ENCODE measurements at regions not wholly inside any gene's neighbourhood (a gene's known extent, or its start where the extent isn't known, plus 50 kb on each side); places are given as distances from the start of the nearest gene placed in this dataset.
"Not testable (repeated sequence)": the region's sequence is repeated elsewhere in the genome, so short reads cannot be mapped to it uniquely, and the experiment has no call there.

- H3K36me3 ChIP-seq (ENCODE audit: control insufficient read depth, insufficient read depth, low read length): no peaks in the 10 kb centered on the region
Observed at GRCh38 chr7:114802632-114803031, 119.3 kb upstream of the MDFIC start.

GRCh38 chr7:114806590-114807162 is 115.2 kb upstream of the MDFIC start:
- no peaks in the 10 kb centered on the region for H3K27me3 ChIP-seq (ENCODE audit: control insufficient read depth, insufficient read depth, low read length)
- no peaks in the 10 kb centered on the region for H3K36me3 ChIP-seq (ENCODE audit: control insufficient read depth, insufficient read depth, low read length)
- no peaks in the 10 kb centered on the region for H3K9me3 ChIP-seq (ENCODE audit: control insufficient read depth, insufficient read depth, low read length)
- no peak overlapping the region for H3K9ac ChIP-seq (ENCODE audit: low read depth, low read length)
- no peaks in the 10 kb centered on the region for H3K4me1 ChIP-seq (ENCODE audit: control insufficient read depth, insufficient read depth, low read length)
- H3K27ac ChIP-seq (ENCODE audit: low read depth, low read length): no peak overlapping the region
- H3K4me3 ChIP-seq (ENCODE audit: low read depth, low read length): no peak overlapping the region

More at GRCh38 chr7:114802632-114803031, 119.3 kb upstream of the MDFIC start:
- no peak overlapping the region for H3K9ac ChIP-seq (ENCODE audit: low read depth, low read length)
- no peaks in the 10 kb centered on the region for H3K9me3 ChIP-seq (ENCODE audit: control insufficient read depth, insufficient read depth, low read length)
- H3K4me1 ChIP-seq (ENCODE audit: control insufficient read depth, insufficient read depth, low read length): no peaks in the 10 kb centered on the region
- no peak overlapping the region for H3K27ac ChIP-seq (ENCODE audit: low read depth, low read length)
- H3K27me3 ChIP-seq (ENCODE audit: control insufficient read depth, insufficient read depth, low read length): no peaks in the 10 kb centered on the region
- no peak overlapping the region for H3K4me3 ChIP-seq (ENCODE audit: low read depth, low read length)

- Histone ChIP-seq H3K4me1 (ENCODE audit: control insufficient read depth, insufficient read depth, low read length) (no peaks in the 10 kb centered on the region), H3K4me3 (ENCODE audit: low read depth, low read length) (no peak overlapping the region), H3K27me3 (ENCODE audit: control insufficient read depth, insufficient read depth, low read length) (no peaks in the 10 kb centered on the region), H3K9ac (ENCODE audit: low read depth, low read length) (no peak overlapping the region), H3K36me3 (ENCODE audit: control insufficient read depth, insufficient read depth, low read length) (no peaks in the 10 kb centered on the region), H3K9me3 (ENCODE audit: control insufficient read depth, insufficient read depth, low read length) (no peaks in the 10 kb centered on the region), H3K27ac (ENCODE audit: low read depth, low read length) (no peak overlapping the region)
Observed at GRCh38 chr7:114812570-114812969, 109.3 kb upstream of the MDFIC start.

- H3K27me3 ChIP-seq (ENCODE audit: control insufficient read depth, insufficient read depth, low read length): no peaks in the 10 kb centered on the region
- H3K4me1 ChIP-seq (ENCODE audit: control insufficient read depth, insufficient read depth, low read length): no peaks in the 10 kb centered on the region
- no peak overlapping the region for H3K9ac ChIP-seq (ENCODE audit: low read depth, low read length)
- H3K36me3 ChIP-seq (ENCODE audit: control insufficient read depth, insufficient read depth, low read length): no peaks in the 10 kb centered on the region
- no peak overlapping the region for H3K27ac ChIP-seq (ENCODE audit: low read depth, low read length)
- H3K9me3 ChIP-seq (ENCODE audit: control insufficient read depth, insufficient read depth, low read length): no peaks in the 10 kb centered on the region
- no peak overlapping the region for H3K4me3 ChIP-seq (ENCODE audit: low read depth, low read length)
Observed at GRCh38 chr7:114813624-114814023, 108.3 kb upstream of the MDFIC start.

DNA sequence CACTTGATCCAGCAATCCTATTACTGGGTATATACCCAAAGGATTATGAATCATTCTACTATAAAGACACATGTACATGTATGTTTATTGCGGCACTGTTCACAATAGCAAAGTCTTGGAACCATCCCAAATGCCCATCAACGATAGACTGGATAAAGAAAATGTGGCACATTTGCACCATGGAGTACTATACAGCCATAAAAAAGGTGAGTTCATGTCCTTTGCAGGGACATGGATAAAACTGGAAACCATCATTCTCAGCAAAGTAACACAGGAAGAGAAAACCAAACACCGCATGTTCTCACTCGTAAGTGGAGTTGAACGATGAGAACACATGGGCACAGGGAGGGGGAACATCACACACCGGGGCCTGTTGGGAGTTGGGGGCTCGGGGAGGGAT is 104.9 kb upstream of the MDFIC start:
- peaks cover 13% of the 10 kb centered on the region for H3K4me1 ChIP-seq (ENCODE audit: control insufficient read depth, insufficient read depth, low read length)
- H3K36me3 ChIP-seq (ENCODE audit: control insufficient read depth, insufficient read depth, low read length): not testable (repeated sequence)

DNA sequence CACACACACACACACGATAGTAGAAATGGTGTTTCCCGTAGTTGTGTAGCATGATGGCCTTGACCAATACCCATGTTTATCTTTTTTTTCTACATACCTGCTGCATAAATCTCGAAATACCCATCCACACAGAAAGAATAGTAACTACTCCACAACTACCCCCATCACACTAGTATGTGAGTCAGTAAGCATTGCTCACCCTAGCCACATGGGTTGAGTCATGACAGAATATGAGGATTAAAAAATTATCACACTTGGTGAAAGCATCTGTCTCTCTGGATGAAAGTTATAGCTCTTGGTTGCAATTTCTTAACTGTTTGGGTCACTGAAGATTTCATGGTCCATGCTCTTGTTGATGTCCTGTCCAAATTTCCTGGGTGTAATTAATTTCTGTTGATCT is 103.4 kb upstream of the MDFIC start:
- H3K36me3 ChIP-seq (ENCODE audit: control insufficient read depth, insufficient read depth, low read length): no peaks in the 10 kb centered on the region
- H3K4me3 ChIP-seq (ENCODE audit: low read depth, low read length): no peak overlapping the region
- H3K27me3 ChIP-seq (ENCODE audit: control insufficient read depth, insufficient read depth, low read length): no peaks in the 10 kb centered on the region
- no peak overlapping the region for H3K27ac ChIP-seq (ENCODE audit: low read depth, low read length)
- H3K9me3 ChIP-seq (ENCODE audit: control insufficient read depth, insufficient read depth, low read length): no peaks in the 10 kb centered on the region
- no peak overlapping the region for H3K9ac ChIP-seq (ENCODE audit: low read depth, low read length)
- peaks cover 26% of the 10 kb centered on the region for H3K4me1 ChIP-seq (ENCODE audit: control insufficient read depth, insufficient read depth, low read length)

More for the DNA sequence above, 104.9 kb upstream of the MDFIC start:
- H3K9me3 ChIP-seq (ENCODE audit: control insufficient read depth, insufficient read depth, low read length); H3K27me3 ChIP-seq (ENCODE audit: control insufficient read depth, insufficient read depth, low read length); H3K9ac ChIP-seq (ENCODE audit: low read depth, low read length); H3K4me3 ChIP-seq (ENCODE audit: low read depth, low read length); H3K27ac ChIP-seq (ENCODE audit: low read depth, low read length): not testable (repeated sequence)

GRCh38 chr7:114819616-114820362 is 102.1 kb upstream of the MDFIC start:
- no peak overlapping the region for H3K27ac ChIP-seq (ENCODE audit: low read depth, low read length)
- peaks cover 30% of the 10 kb centered on the region for H3K4me1 ChIP-seq (ENCODE audit: control insufficient read depth, insufficient read depth, low read length)
- no peaks in the 10 kb centered on the region for H3K36me3 ChIP-seq (ENCODE audit: control insufficient read depth, insufficient read depth, low read length)
- no peaks in the 10 kb centered on the region for H3K27me3 ChIP-seq (ENCODE audit: control insufficient read depth, insufficient read depth, low read length)
- H3K4me3 ChIP-seq (ENCODE audit: low read depth, low read length): no peak overlapping the region
- no peak overlapping the region for H3K9ac ChIP-seq (ENCODE audit: low read depth, low read length)
- no peaks in the 10 kb centered on the region for H3K9me3 ChIP-seq (ENCODE audit: control insufficient read depth, insufficient read depth, low read length)

GRCh38 chr7:114821030-114821900 is 100.6 kb upstream of the MDFIC start:
- Histone ChIP-seq H3K27ac (ENCODE audit: low read depth, low read length) (peak overlapping the region; percentile 31), H3K9me3 (ENCODE audit: control insufficient read depth, insufficient read depth, low read length) (no peaks in the 10 kb centered on the region), H3K4me3 (ENCODE audit: low read depth, low read length) (no peak overlapping the region), H3K9ac (ENCODE audit: low read depth, low read length) (no peak overlapping the region), H3K36me3 (ENCODE audit: control insufficient read depth, insufficient read depth, low read length) (no peaks in the 10 kb centered on the region), H3K27me3 (ENCODE audit: control insufficient read depth, insufficient read depth, low read length) (no peaks in the 10 kb centered on the region), H3K4me1 (ENCODE audit: control insufficient read depth, insufficient read depth, low read length) (peaks cover 41% of the 10 kb centered on the region)

- Histone ChIP-seq H3K27ac (ENCODE audit: low read depth, low read length) (no peak overlapping the region), H3K4me3 (ENCODE audit: low read depth, low read length) (no peak overlapping the region; the same call in 1 of the 2 replicates)
Observed at GRCh38 chr7:114822131-114822530, 99.8 kb upstream of the MDFIC start.

GRCh38 chr7:114822844-114823243 is 99.0 kb upstream of the MDFIC start:
- Histone ChIP-seq H3K27ac (ENCODE audit: low read depth, low read length) (peak overlapping the region; percentile 48), H3K9me3 (ENCODE audit: control insufficient read depth, insufficient read depth, low read length) (peaks cover 10% of the 10 kb centered on the region; the same call in 1 of the 2 replicates), H3K4me1 (ENCODE audit: control insufficient read depth, insufficient read depth, low read length) (peaks cover 41% of the 10 kb centered on the region), H3K9ac (ENCODE audit: low read depth, low read length) (no peak overlapping the region), H3K4me3 (ENCODE audit: low read depth, low read length) (no peak overlapping the region), H3K36me3 (ENCODE audit: control insufficient read depth, insufficient read depth, low read length) (no peaks in the 10 kb centered on the region), H3K27me3 (ENCODE audit: control insufficient read depth, insufficient read depth, low read length) (no peaks in the 10 kb centered on the region)

More at GRCh38 chr7:114822131-114822530, 99.8 kb upstream of the MDFIC start:
- H3K4me1 ChIP-seq (ENCODE audit: control insufficient read depth, insufficient read depth, low read length): peaks cover 41% of the 10 kb centered on the region
- no peaks in the 10 kb centered on the region for H3K27me3 ChIP-seq (ENCODE audit: control insufficient read depth, insufficient read depth, low read length)
- H3K9ac ChIP-seq (ENCODE audit: low read depth, low read length): no peak overlapping the region
- no peaks in the 10 kb centered on the region for H3K36me3 ChIP-seq (ENCODE audit: control insufficient read depth, insufficient read depth, low read length)
- peaks cover 5% of the 10 kb centered on the region; the same call in 1 of the 2 replicates for H3K9me3 ChIP-seq (ENCODE audit: control insufficient read depth, insufficient read depth, low read length)
